RKO (cell line): ENCODE measurements at regions not wholly inside any gene's neighbourhood (a gene's known extent, or its start where the extent isn't known, plus 50 kb on each side); places are given as distances from the start of the nearest gene placed in this dataset.

Experiments used
- DNase-seq: peaks from one replicate; pipeline ENCODE4 v3.0.0-alpha.2; 2016; ENCODE audit warnings: low spot score

DNA sequence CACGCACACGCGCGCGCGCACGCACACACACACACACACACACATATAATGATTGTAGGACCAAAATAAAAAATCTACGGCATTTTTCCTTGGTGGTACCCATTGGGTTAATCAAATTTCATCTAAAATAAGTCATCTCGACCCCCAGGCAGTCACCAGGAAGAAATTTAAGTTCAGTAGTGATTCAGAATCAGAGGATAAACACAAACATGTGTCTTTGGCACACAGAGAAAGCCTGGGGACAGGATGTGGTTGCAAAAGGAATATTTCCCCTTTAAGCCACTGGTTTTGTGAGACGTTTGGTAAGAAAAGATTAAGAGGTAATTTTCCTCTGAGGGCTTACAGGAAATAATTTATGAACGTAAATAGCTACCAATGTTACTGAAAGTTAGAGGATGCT lies 171.6 kb upstream of the PIEZO2 start:
- DNase-seq, result no peak

DNA sequence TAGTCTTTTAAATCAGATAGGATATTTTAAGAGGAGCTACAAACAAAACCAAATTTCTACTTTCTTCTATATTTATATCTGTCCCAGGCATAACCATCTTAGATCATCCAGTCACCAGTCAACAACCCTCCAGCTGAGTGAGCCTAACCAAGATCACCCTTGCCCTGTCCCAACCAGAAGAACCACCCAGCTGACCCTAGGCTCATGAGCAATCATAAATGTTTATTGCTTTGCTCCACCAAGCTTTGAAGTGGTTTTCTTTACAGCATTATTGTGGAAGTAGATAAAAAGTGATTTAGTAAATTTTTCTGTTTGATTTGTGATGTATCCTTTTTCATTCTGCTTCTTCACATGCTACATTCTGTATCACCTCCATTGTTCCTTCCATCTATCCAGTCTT lies 167.2 kb upstream of the PIEZO2 start:
- DNase-seq, result no peak

DNA sequence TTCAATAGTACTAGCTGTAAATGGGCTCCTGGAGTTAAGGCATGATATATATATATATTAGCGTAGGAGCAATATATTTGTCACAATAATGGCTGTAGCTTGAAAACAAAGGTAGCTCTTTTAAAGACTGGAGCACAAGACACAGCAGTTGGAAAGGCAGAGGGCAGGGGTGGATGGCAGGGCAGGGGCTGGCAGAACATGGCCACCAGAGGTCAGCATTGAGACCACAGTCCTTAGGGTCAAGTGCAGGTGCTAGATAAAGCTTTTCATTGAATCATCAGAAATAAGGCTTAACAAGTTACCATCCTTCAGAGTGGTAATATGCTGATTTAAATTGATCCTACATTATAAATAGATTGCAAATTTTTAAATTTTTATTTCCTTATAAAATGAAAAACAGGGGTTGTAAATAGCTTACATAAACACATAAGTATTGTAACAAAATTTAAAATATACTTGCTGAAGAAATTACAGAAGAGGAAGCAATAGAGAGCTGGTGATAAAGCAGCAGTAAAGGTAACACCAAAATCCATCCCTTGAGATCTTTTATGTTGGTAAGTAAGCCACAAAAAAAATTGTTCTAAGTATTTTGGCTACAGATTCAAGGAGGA lies 161.2 kb upstream of the PIEZO2 start:
- DNase-seq, result peak; percentile 65

DNA sequence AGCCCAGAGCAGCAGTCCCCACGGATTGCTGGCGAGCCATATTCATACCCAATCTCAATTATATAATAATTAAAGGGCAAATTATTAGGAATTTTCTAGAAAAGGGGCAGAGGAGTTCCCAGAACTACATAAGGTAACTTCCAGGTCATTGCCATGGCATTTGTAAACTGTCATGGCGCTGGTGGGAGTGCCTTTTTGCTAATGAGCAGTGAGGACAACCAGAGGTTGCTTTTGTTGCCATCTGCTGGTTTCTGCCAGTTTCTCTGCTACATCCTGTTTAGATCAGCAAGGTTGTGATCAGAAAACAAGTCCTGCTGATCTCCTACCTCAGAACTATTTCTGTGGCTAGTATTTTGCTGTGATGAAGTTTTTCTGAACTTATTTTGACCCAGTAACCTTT lies 159.8 kb upstream of the PIEZO2 start:
- DNase-seq, result peak; percentile 22

DNA sequence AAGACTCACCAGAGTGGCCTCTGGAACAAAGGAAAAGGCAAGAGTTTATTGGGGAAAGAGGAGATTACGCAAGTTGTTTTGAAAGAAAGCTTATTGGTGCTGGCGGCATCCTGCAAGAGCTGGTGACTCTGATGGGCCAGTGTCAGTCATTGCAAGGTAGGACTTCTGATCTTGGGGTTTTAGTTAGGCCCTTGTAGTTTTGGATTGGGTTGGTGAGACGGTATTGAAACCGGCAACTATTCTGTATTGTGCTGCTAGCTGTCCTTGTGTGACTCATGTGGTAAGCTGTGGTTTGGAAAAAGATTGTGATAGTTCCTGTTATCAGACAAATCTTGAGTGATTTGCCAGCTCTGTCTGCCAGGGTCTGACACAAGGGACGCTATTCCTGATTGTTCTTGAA lies 159.1 kb upstream of the PIEZO2 start:
- DNase-seq, result no peak

DNA sequence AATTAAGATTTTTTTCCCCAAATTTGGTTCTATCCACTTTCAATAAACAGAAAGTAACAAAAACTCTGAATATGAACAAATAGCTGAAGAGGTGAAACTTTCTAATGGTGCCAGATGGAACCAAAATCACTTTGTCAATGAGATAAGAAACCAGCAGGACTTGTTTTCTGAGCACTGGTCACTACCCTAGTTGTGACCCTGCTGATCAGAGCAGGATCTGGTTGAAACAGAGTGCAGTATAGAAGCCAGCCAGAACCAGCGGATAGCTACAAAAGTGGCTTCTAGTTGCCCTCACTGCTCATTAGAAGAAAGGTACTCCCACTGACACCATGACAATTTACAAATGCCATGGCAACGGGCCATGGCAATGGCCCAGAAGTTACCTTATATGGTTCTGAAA lies 158.3 kb upstream of the PIEZO2 start:
- no peak for DNase-seq

DNA sequence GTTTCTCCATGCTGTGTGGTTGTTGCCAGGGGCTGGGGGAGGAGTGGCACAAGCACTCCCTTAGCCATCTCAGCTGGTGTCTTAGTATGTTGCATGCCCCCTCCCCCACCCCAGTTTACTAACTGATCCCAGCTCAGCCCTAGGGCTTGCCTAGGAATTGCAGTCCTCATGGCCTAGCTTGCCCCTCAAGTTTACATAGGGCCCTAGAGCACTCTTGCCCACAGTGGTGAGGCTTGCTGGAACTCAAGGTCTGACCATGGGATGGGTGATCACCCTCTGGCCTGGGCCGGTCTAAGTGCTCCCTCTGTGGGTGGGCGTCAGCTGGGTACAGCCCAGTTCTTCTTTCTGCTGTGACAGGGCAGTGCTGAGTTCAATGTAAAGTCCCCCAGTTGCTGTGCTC lies 156.1 kb upstream of the PIEZO2 start:
- no peak for DNase-seq

DNA sequence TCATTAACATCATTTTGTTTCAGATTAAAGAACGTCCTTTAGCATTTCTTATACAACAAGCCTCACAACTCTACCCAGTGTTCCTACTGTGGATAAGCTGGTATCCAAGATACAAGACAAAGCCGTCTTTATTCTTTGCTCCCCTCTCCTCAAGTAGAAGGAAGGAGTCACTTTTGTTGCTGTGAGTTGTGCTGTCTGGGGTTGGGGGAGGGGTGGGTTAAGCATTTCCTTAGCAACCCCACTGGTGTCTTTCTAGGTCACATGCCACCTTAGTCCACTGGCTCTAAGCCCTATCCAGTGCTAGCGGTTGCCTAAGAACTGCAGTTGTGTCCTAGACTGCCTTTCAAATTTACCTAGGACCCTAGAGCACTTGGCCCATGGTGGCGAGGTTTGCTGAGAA lies 155.6 kb upstream of the PIEZO2 start:
- DNase-seq, result no peak

DNA sequence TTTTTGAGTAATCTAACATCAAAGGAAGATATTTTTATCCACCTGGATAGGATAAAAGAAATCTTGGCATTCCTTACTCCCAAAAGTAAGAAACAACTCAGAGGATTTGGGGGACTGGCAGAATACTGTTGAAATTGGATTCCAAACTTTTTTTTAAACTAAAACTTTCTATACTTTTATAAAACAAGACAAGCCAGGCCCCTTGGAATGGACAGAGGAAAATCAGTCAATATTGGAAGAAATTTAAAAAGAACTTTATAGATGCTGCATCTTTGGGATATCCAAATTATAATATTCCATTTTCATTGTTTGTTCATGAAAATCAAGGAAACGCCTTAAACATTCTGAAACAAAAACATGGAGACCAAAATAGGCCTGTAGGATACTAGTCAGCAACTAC lies 147.6 kb upstream of the PIEZO2 start:
- DNase-seq, result no peak

DNA sequence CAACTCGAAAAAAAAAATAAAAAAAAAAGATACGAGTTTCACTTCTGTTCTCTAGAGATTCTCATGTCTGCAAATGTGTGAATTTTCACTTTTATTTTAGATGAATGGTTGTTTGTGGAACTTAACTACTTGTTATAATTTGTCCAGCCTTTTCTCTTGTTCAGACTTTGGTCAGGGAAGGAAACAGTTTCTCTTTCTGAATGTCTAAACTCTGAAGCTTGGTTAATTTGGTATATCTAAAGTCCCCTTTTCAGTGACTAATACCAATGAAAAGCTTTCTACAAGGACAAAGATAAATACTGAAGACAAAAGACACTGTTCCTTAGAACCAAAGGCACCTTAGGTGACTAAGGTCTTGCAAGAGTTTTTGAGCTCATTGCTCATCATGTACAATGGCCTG lies 144.4 kb upstream of the PIEZO2 start:
- no peak for DNase-seq

DNA sequence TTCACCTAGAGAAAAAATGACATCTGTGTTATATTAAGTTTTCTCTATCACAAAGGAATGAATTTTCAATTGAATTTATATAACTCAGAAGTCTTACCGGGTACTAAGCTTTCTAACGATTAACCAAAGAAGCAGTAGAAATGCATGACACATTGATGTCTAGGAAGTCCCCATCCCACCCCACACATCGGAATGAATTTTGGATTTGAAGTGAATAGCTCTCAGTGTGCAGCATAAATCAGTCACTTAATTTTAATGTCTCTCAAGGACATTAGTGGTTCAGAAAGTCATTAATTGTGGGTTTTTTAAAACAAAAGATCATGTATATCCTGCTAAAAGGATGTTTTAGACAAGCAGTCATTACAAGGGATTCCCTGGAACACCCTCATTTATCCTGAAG lies 141.4 kb upstream of the PIEZO2 start:
- DNase-seq, result no peak

DNA sequence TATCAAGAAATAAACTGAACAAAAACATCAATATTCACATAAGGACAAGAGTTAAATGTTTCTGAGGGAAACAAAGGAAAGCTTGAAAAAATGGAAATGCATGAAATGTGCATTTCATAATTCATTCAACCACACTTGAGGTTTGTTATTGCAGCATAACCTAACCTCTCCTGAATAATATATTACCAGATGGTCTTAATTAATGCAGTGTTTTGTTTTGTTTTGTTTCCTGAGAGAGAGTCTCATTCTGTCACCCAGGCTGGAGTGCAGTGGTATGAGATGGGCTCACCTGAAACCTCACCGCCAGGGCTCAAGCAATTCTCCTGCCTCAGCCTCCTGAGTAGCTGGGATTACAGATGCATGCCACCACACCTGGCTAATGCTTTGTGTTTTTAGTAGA lies 139.9 kb upstream of the PIEZO2 start:
- no peak for DNase-seq

DNA sequence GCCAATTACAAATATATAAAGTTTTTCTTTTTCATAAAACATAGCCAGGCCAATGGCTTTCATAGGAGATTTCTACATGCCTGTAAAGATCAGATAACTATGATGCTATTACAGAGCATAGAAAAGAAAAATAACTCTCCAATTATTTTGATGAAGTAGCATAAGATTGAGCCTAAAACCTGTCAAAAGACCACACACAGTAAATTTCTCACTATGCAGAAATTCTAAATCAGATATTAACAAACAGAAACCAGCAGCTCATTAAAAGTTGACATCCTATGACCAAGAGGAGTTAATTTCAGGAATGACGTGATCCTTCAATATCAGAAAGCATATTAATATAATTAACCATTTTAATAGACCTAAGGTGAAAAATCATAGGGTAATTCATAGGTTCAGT lies 139.0 kb upstream of the PIEZO2 start:
- DNase-seq, result no peak

DNA sequence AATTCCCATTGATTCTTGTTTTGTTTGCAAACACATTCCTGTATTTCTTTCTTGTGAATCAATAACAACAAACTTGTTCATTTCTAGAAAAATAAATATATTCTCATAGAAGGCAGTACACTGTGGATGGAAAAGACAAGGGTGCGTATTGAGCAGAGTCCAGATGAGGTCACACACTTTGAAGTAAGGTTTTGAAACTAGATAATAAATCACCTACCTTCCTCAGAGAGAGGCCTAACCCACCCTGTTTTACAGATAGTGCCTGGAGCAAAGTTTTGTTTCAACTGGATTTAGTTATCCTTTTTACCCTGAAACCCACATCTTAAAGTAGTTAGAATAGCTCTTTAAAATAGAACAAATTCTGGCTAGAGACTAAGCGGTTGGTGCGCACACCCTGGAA lies 137.1 kb upstream of the PIEZO2 start:
- no peak for DNase-seq

DNA sequence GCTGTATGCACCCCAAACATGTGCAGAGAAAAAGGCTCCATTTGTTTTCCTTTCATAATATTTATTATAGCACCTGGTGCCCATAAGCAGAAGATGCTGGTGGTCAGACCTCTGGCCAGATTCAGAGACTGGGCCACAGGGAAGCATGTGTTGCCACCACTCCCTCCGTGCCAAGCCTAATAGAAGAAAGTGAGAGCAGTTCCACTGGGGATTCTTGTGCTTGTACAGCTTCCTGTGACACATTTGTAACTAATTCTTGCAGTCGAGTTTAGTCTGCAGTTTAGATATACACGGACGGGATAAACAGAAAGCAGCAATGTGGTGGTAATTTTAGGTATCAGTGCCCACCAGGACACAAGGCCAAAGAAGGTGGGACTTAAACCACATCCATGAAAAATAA lies 135.4 kb upstream of the PIEZO2 start:
- no peak for DNase-seq

DNA sequence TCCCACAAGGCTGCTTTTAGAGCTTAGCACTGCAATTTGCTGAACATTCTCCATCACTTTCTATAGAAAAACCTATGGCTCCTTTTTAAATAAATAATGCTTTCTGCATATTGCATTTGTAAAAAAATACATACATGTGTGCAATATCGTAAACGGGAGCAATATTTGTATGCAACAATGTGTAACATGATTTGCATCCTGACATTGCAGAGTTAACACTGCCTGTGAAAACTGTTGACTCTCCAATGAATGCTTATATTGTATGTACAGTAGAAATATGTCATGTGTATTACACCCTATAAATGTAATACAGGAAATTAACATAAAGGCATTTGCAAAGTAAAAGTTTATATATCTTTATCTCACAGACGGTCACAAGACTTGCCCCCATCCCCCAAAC lies 135.0 kb upstream of the PIEZO2 start:
- no peak for DNase-seq

DNA sequence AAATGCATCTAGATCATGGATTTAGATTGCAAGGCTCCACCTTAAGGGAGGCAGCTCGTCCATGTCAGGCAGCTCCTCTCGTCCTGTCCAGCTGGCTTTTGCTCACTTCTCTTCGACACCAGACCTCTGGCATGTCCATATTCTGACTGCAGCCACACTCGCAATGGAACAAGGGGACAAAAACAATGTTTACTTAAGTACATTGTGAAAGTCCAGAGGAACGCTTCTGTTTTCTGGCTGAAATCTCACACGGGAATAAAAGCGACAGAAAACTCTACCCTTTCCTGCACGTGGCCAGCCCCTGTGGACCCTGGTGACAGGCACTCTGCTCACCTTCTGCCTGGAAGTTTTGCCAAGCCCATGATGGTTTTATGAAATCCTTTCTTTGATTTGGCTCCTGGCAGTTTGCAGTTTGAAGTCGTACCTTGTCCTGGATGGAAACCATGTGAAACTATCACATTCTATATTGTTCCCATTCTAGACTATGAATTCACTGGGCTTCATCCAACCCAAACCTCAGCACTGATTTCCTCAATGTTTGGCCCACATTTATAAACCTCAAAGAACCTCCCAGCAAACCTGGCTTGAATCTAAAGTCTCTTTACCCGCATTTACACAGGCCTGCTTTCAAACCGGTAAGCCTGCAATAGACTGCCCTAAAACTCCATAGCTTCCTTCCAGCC lies 134.3 kb upstream of the PIEZO2 start:
- DNase-seq, result no peak

DNA sequence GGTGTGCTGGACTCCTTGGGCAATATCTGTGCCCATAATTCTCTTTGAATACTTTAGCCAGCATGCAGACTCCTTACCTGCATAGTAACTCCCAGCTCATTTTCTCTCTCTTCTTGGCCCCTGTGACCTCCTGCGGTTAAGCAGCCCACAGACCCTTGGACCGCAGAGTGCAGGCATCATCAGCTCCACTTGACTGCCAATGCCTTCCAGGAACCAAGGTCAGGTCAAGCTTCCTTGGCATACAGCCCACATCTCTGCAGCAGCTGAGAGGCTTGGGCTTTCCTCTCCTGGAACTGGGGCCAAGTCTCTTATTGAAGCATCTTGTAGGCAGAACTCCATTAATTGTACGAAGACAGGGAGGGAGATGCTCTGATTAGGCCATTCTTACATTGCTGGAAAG lies 130.1 kb upstream of the PIEZO2 start:
- no peak for DNase-seq

DNA sequence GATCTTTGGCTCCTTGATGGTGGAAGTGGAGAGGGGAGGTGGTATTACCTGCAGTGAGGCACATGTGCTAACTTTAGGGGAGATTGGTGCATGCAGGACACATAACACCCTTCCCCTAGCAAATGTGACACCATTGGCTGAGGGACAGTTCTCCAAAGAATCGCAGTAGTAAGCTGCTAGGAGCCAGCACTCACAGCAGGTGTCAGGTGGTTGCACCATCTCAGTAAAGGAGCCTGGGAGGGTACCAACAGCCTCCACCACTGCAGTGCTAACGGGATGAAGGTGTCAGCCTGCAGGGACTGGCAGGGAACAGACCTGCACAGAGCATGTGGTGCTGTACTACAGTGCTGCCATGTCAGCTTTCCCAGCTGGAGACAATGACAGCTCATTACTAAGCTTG lies 127.3 kb upstream of the PIEZO2 start:
- no peak for DNase-seq

DNA sequence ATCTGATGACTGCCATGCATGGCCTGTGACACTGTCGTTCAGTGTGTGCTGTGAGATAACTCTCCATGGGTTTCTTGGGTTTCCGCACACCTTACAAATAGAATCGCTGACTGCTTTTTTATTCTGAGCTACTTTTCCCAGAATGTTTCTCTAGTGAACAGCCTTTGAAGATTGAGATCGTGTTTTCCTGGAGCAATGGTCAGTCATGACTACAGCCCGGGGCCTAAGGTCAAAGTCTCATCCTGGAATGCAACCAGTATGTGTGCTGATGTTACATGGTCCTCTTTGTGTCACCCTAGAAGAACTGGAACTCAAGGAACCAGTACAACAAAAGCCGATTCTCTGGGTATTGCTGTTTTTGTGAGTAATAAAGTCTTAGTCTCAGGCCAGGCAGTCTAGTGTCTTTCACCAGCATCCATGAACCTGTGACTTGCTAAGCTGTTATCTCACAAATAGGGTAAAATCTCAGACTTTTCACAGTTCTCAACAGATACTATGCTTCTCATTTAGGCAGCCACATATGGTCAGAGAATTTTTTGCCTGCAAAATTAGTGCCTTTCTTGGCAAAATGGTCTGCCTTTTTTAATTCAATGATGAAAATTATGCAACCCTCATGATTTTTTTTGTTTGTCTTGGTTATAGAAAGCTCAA lies 124.9 kb upstream of the PIEZO2 start:
- no peak for DNase-seq

DNA sequence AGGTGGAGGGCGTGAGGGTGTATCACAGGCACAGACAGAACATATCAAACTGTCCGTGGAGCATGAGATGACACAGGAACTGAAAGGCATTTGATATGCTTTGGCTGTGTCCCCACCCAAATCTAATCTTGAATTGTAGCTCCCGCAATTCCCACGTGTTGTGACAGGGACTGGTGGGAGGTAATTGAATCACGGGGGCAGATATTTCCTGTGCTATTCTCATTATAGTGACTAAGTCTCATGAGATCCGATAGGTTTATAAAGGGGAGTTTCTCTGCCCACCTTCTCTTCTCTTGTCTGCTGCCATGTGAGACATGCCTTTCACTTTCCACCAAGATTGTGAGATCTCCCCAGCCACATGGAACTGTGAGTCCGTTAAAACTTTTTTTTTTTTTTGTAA lies 123.1 kb upstream of the PIEZO2 start:
- no peak for DNase-seq

DNA sequence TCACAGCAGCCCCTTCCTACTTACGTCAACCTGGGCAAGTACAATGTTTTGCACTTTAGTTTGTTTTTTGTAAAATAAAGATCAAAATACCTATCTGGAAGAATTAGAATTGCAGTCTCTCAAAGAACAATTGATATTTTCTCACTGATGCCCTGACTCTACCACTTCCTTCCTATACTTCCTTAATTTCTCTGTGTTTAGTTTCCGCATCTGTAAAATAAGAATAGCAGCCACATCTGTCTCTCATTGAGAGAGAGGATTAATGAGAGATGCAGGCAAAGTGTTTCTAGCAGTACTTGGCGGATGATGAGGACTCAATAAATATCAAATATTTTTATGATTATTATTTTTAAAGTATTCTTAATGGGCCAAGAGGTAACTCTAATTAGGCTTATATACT lies 122.6 kb upstream of the PIEZO2 start:
- DNase-seq, result no peak

DNA sequence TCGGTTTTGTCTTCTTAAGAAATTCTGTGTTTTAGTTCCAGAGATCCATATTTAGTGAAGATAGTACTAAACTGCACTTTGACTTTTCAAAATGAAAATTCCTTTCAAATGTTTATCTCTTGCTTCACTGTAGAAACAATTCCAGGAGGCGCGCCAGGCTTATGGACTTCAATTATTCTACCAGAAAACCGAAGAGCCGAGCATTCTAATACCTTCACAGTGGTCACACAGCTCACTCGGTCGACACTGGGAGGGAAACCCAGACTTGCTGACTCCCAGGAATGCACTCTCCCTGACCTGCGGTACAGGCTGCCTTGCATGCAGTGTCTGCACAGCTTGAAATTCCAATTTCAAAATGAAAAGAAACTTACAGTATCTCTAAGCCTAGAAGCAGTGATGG lies 119.9 kb upstream of the PIEZO2 start:
- DNase-seq, result no peak

DNA sequence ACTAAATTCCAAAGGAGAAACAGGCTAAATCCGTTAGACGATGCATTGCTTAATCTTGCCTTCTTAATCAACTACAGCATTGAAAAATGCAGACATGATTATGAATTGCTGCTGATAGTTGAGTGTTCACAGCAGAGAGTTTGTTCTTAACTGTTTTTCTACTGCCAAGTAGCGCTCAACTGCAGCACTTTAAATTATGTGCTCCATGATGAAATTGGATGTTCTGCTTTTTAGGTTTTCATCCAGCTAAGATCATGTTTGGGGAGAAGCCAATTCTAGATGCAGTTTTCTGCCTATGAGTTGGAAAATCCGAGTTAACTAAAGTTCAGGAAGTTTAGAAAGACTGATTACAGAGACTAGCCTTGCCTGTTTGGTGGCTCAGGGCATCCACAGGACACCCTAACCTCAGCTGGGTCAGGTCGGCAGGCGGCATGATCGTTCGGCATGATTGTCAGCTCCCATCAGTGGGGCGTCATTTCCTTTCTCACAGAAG lies 119.4 kb upstream of the PIEZO2 start:
- no peak for DNase-seq
